HPDE6-E6E7 (cell line): ENCODE measurements at regions not wholly inside any gene's neighbourhood (a gene's known extent, or its start where the extent isn't known, plus 50 kb on each side); places are given as distances from the start of the nearest gene placed in this dataset.
A peak's percentile ranks its signal among the peaks of the same experiment; 100 is the strongest.

Experiments
- DNase-seq: peaks from one replicate; pipeline ENCODE4 v3.0.0; 2011; ENCODE audit warnings: missing footprints; ENCODE audit errors: extremely low spot score

DNA sequence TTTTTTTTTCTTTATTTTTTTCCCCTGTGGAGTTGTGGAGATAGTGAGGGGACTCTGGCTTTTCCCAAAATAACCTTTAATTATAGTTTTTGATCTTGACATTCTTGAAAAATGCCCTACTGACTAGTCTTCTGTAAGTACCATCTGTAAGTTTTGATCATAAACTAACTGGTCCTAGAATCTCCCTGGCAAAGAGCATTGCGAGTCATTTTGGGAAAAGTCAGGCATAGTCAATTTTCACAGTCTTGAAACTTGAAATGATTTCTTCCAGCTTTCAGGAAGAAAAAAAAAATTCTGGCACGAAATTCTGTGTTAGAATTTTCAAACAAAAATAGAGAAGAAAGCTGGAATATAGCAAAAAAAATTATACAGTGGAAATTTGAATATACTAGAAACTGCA lies 181.2 kb upstream of the SNX7 start:
- no peak for DNase-seq

DNA sequence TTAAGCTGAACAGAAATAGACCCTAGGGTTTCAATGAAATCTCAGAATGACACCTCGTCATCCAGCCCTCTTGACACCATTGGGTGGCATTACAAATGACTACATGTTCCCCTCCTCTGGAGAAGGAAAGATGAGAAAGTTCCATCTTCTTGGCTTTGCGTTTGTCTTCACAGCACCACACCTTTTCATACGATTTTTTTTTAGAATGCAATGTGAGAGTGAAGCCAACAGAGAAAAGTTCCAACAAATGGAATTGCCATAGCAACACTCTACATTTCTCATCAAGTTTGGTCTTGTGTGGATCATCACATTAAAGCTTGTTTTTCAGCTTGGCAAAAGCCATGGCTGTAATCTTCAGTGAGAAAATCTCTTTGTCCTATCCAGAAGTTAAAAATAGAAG lies 183.4 kb upstream of the SNX7 start:
- no peak for DNase-seq

DNA sequence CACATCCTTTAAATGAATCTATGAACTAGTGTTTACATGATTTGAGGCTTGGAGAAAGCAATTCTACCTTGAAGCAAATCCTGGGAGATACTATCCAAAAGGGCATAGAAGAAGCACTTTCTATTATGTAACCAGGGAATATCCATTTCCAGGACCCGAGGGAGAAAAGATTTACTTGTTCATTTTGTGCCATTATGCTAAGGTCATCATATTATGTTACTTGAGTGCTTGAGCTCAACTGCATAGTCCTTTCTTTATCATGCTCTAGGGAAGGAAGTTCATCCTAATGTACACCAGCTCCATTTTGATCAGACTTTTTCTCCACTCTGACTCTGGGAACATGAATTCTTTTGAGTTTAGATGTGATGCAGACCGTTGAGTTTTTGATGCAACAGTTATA lies 188.6 kb upstream of the SNX7 start:
- DNase-seq = no peak

DNA sequence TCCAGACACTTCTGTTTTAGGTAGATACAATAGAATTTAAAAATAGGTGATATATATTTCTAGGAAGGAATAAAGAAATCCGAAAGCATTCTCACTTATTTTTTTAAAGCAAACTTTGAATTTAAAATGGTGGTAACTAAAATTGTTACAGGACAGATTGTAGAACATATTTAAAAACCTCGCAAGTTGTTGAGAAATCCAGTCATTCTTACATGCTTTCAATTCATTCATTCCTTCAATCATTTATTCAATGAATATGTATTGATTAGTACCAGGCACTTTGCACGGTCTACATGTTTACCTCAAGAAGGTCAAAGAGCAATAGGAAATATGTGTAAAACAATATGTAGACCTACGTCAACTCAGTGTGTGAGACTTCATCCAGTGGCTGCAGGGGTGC lies 189.9 kb upstream of the SNX7 start:
- DNase-seq = no peak

DNA sequence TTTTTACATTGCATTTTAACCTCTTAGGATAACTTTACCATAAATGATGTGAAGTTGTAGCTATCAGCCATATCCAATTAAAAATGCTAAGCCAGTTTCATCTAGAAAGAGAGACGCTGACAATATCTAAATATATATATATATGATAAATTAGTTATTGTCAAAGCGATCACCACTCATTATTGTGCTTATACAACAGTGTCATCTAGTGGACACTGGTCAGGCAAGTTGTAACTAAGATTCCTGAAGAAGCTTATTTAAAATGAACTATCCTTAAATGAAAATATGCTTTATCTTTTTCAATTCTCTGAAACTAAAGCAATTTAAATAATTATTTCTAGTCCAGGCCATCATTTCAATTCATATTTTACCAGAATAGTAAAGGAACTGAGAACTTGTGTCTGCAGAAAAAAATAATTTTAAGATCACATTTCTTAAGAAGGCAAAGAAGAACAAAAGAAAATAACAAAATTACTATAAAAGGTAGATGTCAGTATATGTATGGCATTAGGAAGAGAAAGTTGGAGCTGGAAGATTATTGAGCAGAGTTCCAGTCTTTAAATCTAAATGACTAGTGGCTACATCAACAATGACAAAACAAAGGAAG lies 193.3 kb upstream of the SNX7 start:
- peak; percentile 13 for DNase-seq

DNA sequence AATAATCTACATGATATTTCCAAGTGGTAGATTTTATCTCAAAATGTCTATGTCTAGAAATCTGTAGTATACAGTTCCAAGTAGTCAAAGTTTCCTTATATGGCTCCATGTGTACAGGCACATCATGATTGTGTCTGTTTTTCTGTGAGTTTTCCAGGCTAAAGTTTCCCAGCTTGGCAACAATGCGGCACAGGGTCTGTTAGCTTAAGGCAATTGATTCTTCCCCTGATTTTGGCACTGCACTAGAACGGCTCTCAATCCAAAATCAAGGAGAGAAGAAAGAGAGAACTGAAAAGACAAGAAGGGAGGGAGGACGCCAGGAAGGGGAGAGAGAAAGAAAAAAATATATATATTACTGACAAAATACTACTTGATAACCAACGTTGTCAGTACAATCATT lies 193.9 kb upstream of the SNX7 start:
- no peak for DNase-seq

DNA sequence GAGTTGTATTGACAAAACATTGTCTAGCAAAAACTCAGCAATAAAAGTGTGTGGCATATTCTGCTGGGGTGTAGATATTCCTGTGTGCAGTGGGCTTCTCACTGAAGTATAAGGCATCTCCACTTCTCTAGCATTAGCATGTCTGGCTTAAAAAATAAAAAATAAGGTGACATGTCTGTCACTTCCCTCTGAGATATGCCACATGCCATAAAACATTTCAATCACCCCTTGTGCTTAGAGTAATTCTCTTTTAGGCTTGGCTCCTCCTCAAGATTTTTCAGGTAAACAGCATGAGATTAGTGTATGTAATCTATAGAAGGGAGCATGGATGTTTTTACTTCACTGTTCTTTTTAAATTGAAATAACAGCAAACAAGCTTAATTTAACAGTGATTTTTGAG lies 194.4 kb upstream of the SNX7 start:
- DNase-seq = no peak

DNA sequence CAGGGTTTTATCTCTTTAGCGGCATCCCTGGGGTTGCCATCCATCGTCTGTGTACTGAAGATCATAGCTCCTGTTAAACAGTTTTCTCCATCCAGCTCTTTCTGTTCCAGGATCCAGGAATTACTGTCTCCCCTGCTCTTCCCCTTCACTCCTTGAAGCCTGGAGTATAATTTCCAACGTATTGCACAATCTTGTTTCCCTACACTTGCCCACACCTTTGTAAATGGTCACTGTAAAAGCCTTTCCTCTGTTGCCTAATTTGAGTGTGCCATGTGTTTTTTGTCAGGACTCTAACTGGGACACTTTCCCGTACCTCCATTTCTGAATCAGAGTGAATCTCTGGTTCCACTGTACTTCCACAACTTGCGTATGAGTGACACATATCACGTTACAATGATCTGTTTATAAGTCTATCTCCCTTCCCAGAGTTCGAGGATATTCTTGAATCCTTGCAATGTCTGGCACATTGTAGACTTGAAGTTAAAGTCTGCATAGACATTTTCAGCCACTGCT lies 199.6 kb upstream of the SNX7 start:
- no peak for DNase-seq

DNA sequence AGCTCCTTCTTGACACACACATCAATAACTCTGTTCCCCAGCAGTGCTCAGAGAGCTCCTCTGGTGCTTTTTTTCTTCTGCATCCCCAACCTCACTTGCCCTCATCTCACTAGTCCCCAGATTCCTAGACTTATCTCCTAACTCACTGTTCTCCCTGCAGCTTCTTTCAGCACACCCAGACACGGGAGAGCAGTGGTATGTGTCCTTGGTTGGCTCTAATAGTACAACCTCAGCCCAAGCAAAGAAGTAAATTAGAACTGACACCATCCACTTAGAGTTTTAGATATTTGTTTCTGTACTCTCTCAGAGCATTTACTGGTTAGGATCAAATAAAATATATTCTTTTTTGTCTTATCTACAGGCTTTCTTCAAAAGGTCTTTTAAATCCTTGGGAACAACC lies 201.4 kb upstream of the SNX7 start:
- DNase-seq = no peak

DNA sequence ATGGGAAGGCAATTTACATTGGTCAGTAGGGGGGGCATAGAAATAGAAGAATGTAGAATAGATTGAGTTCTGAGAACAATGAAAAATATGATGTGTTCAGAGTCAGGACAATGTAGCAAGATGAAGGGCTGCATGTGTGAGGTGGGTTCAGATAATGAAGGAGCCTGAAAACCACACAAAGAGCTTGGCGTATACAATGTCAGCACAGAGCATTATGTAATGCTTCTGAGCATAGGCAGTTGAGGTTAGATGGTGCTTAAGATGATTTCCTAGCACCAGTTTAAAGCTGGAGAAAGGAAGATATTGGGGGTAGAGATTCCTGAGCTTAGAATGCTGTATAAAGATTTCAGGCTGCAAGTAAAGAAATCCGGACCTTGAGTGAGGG lies 202.0 kb upstream of the SNX7 start:
- no peak for DNase-seq

DNA sequence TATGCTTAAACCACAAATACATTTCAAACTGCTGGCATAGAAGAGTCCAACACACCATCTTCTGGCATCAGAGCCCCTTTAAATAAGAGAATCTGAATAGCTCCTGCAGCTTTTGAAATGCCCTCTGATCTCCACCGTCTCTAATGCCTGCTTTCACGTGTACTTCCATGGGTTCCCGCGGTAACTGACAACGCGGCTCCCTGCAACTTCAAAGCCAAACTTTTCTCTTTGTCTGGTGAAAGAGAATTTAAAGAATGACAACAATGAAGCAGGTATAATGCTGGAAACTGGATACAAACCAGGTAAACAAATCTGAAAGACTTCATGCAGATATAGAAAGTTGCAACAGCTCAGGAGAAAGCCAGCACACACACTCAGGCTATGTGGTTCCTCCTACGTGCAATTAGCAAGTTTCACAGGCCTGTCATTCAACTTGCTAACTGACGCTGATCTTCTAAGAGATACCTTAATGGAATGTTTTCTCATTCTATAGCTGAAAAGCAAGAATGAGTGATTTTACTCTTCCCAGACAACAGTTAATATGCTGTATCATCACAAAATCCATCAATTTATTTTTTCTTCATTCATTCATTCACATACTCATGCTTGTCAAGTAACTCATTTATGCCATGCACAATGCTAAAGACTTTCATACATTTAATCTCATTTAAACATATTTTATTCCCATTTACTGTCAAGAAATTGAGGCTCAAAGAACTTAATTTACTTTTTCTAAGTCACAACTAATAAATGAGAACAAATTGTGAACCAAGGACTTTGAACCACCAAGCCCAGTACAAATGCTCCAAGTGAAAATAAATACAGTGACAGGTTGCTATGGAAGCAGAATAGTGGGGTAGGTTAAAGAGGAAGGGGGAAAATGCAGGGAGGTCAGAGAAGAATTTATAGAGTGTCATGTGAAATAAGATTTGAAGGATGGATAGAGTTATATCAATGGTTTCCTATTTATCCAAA lies 202.7 kb upstream of the SNX7 start:
- DNase-seq = no peak

DNA sequence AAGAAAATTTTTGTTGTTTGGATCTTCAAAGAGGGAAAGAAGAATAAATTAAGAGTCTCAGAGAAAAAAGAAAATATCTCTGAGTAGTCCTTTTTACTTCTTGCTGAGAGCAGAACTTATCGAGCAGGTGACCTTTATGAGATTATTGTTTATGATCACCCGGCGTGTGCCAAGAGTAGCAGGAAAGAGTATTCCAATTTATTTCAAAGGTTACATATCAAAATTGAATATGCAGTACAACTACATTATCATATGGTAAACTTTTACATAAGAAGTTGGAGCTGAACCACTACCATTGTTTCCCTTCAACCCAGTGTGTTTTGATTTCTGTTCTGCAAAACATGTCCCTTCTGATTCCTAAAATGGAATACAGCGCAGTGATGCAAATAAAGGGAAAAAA lies 204.3 kb upstream of the SNX7 start:
- no peak for DNase-seq

DNA sequence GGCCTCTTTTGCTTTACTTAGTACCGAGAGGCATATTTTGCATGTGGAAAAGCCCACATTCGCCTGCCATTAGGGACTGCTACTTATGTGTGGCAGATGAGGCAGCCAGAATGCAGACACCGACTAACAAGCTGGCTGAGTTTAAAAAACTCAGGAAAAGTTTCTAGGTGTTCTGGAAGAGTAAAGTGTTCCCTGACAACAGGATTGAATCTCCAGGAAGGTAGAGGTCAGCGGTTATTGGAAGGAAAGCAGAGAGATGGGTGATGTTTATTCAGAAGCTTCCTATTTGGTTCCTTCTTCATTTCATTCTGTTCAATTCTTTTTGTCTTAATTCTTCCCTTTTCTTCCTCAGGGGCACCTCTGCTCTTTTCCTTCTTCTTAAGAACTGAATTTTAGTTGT lies 206.9 kb upstream of the SNX7 start:
- no peak for DNase-seq

DNA sequence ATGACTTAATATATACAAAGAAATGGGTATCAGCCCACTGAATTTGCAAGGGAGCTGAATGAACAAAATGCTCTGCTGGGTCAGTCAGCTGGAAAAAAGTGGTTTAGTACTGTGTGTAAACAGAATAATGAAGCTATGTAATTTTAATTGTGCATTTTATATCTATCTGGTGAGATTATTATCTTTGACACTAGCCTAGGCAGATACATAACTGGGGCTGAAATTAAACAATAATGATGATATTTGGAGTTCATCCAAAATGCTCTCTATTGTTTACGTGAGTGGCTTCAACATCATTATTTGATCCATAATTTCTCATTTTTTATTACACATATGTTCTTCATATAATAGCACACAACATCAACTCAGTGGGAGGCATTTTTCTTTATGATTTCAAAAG lies 208.5 kb upstream of the SNX7 start:
- DNase-seq = no peak

DNA sequence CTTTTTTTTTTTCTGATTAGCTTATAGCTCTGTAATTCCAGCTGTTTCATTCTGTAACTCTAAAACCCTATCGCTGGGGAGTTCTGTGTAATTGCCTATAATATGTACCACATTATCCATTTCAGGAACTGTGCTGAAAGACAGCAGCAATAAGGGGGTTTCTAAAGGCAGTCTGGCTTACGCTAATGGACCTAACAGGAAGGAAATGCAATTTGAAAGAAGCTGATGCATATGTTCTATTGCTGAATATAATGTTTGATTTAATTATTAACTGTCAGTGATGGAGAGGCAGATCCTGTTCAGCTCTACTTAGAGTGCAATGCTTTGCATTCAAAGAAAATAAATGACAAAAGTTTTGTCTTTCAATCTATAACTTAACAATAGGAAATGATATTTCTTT lies 209.4 kb upstream of the SNX7 start:
- DNase-seq = no peak

DNA sequence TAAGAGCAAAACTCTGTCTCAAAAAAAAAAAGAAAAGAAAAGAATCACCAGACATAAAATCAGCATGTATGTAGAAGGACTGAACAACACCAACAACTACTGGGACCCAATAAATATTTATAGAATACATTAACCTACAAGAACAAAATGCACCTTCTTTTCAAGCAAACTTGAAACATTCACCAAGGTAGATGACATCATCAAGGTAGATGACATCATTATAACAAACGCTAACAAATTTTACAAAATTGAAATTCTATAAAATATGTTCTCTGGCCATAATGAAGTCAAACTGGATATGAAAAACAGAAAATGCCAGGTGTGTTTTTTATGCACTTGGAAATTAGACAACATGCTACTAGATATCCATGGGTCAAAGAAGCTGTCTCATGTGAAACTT lies 220.2 kb upstream of the SNX7 start:
- no peak for DNase-seq

DNA sequence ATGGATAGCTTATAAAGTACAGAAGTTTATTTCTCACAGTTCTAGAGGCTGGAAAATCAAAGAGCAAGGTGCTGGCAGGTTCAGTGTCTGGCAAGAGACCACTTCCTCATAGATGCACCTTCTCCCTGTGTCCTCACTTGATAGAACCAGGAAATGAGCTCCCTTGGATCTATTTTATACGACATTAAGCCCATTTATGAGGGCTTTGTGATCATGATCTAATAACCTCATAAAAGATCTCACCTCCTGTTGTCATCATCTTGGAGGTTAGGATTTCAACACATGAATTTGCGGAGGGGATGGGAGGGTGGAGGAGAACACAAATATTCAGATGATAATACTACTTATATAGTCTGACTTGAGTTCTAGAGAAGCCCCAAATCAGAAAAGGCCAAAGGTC lies 222.1 kb upstream of the SNX7 start:
- DNase-seq = no peak

DNA sequence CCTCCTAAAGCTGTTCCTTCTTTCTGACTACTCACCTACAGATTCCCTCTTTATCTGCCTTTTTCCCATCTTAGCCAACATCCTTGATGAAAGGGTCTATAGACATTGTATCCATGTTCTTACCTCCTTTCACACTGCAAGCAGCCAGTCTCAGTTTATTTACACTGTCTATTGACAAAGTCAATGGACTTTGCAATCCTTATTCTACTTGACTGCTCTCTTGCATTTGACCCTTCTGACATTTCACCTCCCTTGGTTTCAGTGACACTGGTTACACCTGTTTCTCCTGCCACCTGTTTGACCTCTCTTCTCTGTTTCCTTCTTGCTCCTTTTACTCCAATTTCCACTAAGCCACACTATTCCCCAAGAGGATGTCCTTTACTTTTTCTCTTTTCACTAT lies 224.0 kb upstream of the SNX7 start:
- no peak for DNase-seq

DNA sequence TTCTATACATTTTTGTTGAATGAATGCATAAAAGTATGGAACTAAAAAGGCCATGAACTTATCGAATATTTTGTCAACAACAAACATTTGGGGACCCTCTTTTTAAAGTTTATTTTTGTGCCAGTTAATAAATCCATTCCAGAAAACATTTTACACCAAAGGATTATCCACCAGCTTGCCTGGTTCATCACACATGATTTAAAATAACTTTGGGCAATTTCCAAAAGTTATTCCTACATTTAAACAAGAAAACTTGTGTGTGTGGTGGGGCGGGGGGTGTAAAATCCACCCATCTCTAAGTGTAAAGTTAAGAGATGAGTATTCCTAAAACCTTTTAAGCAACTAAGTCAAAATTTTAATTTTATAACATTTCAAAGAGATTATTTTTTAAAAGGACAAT lies 224.5 kb upstream of the SNX7 start:
- no peak for DNase-seq

DNA sequence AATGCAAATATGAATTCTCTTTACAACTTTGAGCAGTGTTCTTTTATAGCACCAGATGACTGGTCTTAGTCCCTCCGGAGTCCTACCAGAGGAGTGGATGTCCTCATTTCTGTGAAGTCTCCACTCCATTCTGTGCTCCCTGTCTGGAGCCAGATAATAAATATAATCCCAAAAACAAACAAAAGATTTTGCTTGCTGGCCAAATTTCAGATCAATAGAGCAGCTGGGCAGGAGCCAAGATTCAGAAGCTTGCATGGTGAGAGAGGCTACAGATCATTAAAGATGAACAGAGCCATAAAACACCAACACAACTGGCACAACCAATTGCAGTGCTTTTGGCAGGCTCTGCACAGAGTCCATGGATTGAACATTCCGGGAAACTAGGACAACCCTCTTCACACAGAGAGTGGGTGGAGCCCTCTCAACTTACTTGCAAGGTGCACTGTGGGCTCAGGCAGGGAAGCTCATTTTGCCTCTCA lies 231.5 kb upstream of the SNX7 start:
- no peak for DNase-seq

DNA sequence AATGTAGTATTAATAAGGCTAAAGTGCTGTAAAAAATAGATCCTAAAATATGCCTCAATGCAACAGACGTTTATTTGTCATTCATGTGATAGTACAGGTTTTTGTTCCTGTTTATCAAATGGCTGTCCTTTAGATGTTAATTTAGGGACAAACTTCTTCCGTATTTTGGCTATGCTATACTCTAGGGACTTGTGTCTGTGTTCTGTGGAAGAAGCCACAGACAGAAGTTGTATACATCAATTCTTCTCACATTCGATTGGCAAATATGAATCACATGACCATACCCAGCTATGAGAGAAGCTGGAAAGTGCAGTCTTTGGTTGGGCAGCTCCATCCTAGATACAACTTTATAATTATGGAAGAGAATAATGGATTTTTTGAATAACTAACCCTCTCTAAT lies 232.7 kb upstream of the SNX7 start:
- DNase-seq = no peak

DNA sequence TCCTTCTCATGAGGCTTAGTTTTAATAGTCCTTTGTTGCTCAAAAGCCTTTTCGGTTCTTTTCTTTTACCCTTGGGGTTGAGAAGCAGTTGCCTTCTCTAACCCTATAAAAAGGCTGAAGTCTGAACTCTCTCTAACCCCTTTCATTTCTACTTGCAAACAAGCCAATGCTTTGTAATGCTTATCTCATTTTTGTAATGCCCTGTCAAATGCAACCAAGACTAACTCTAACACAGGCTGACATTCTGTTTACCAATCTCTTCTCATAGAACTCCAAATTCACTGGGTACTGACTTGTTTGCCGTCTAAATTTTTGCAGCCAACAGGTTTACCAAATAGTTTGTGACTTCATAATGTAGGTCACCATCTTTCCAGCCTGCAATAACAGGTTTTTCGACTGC lies 233.9 kb upstream of the SNX7 start:
- no peak for DNase-seq

DNA sequence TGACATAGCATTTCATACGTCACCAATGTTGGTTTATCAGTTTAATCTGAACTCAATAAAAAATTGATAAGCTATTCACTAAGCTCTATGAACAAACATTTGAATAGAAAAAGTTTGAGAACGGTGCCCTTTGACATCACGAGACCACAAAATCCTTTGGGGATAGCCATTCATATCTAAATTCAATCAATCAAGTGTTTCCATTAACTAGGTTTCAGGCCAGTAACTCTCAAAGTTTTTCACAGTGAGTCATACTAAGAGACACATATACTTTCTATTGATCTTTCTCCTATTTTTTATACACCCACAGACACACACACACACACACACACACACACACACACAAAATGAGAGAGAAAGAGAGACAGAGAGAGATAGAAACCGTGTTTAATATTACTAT lies 235.4 kb upstream of the SNX7 start:
- no peak for DNase-seq
